Renal pelvis (tissue), 1 donor: ENCODE measurements at regions not wholly inside any gene's neighbourhood (a gene's known extent, or its start where the extent isn't known, plus 50 kb on each side); places are given as distances from the start of the nearest gene placed in this dataset.

ENCODE experiments used
- DNase-seq: peaks from one replicate; pipeline ENCODE4 v3.0.0-alpha.2; 2013

DNA sequence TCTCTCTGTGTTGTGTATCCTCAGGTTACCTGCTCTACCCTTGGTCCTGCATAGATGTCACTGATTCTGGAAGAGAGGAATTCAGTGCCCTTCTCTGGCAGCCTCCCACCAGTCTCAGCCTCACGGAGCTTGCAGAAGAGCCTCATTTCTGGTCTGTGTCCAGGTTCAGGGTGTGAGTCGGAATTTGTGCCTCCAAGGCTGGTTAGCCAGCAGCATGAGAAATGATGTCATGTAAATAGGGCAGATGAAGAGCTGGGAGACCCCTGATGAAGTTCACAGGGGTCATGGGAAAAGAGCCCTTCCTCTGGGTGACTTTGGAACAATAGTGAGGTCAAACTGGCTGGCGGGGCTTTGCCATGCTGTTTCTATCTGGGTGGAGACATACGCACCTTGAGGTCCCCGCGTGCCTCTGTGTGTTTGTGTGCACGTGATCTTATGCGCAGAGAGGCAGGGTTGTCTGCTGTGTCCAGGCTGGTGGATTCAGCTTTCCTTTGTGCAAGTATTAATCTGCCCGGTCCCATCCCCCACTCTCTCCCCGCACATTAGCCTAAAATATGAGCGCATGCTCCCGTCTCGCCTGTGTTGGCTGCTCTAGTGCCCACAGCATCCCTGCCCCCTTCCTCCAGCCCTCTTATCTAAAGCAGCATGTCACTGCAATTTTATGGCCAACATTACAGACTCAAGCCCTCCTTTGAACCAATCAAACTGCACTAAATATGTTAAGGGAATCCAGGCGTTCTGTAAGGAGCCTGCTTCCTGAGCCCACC lies 256.3 kb upstream of the ZFHX3 start:
- peak; percentile 42 for DNase-seq

DNA sequence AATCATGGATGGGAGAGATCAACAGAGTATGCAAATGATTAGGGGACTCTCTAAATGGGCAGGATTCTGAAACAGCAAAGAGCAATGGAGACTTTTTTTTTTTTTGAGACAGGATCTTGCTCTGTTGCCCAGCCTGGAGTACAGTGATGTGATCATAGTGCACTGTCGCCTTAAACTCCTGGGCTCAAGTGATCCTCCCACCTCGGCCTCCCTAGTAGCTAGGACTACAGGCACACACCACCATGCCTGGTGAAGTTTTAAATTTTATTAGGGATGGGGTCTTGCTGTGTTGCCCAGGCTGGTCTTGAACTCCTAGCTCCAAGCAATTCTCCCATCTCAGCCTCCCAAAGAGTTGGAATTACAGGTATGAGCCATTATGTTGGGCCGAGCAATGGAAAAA lies 255.0 kb upstream of the ZFHX3 start:
- DNase-seq = no peak

DNA sequence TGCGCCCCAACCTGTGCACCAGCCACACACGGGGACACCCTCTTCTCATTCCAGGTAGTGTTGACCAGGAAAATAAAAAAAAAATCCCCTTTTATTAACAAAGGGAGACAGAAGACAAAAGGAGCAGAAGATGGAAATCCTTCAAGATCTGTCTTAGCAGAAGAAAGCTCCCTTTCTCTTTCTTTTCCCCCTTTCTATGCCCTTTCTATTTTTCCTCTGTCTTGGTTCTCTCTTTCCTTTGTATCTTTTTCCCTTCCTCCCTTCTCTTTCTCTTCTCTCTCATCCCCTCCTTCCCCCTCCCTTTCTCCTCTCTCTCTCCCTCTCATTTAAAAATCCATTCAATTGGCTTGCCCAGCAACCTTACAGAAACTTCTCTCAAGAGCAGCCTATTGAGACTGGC lies 254.1 kb upstream of the ZFHX3 start:
- no peak for DNase-seq

DNA sequence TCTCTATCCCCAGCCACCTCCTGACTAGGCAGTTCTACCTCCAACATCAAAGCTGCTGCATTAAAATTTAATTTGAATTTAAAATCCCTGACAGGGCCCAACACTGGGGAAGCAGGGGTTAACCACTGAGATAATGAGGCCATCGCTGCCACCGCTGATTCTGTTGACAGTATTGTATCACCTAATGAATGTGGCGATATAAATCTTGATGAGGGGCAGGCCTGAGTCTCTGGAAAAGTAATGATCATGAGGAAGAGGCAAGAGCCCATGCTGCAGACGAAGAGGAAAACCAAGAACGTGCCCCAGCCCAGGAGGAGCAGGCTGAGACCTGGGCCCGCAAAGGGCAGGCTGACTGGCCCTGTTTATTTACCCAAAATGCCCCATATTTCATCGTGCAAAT lies 251.4 kb upstream of the ZFHX3 start:
- DNase-seq = no peak

DNA sequence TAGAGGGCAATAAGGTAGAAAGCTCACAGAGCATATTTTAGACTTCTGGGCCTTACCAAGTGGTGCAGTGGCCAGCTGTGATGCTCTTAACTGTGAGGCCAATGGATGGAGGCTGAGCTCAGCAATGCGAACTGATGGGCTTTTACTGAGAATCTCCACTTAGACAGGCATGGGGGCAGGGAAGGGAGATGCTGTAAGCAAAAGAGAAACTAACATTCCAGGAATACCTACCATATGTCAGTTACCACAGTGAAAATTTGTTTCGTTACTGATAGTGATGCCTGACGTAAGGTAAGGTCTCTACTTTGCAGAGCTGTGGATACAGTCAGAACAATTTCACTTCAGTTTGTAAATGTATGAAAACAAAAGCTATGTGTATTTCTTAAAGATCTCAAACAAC lies 250.6 kb upstream of the ZFHX3 start:
- no peak for DNase-seq

DNA sequence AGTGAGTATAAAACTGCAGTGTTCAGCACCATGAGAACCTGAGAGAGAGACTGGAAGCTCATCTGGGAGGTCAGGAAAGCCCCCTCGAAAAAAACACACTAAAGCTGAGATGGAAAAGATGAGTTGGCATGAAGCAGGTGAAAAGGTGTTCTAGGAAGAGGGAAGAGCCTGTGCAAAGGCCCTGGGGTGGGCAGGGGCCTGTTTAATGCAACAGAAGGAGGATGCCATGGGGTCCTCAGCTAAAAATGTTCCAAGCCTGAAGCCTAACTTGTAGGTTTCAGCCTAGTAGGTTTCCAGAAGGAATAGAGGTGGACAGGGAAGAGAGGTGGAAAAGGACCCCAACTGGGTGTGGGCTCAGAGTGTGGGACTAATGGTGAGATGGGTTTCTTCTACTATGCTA lies 242.3 kb upstream of the ZFHX3 start:
- DNase-seq = no peak

DNA sequence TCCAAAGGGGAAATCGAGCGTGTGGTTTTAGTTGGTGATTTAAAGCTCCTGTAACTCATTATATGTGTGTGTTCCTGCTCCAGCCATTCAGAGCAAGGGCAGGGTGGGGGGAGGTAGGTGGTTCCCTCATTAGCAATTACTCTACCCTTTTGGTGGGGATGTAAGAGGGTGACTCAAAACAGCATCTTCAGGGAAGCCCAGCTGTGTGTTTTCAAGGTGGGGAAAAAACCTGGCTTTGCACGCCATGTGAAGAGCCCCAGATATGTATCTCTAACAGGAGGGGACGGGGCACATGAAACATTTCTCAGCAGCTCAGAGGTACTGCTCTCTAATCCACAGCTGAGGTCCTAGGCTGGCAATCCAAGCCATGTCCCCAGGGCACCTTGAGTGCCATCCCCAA lies 241.3 kb upstream of the ZFHX3 start:
- DNase-seq = no peak

DNA sequence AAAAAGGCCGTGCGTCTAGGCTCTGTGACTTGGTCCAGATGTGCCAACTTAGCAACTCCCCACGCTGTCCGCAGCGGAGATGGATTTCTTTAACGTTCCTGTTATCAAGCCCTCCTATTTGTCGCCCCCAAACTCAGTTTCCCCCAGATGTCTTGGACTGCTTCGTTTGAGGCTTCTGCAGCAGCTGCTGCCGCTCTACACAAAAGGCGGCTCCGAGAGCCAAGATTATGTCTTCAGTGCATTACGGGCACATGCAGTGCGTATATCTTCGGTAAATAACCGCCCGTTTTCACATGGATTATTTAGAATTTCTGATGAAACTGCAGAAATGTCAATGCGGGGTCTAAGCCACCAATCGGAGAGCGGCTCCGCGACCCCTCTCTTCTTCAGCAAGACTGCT lies 240.6 kb upstream of the ZFHX3 start:
- no peak for DNase-seq

DNA sequence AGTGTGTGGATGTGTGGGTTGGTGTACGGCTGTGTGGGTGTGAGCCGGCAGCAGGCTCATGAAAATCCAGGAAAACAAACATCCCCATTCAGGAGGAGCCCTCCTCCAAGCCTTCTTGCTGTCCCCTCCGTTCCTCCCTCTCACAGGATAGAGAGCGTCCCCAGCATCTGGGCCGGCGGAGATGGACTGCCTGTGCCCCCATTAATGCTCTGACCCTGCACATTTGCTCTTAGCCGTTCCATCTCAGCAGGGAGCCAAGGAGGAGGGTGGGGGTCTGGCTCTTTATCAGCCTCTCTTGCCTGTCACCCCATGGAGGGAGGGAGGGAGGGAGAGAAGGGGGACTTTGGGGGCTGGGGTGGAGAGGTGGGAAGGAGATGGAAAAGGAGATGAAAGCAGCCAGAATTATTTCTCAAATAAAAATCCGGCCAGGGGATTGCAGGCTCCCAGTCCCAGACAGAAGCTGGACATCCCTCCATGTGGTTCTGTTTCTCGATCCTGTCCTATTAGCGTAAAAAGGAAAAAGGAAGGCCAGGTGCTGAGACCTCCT lies 240.0 kb upstream of the ZFHX3 start:
- DNase-seq = no peak

DNA sequence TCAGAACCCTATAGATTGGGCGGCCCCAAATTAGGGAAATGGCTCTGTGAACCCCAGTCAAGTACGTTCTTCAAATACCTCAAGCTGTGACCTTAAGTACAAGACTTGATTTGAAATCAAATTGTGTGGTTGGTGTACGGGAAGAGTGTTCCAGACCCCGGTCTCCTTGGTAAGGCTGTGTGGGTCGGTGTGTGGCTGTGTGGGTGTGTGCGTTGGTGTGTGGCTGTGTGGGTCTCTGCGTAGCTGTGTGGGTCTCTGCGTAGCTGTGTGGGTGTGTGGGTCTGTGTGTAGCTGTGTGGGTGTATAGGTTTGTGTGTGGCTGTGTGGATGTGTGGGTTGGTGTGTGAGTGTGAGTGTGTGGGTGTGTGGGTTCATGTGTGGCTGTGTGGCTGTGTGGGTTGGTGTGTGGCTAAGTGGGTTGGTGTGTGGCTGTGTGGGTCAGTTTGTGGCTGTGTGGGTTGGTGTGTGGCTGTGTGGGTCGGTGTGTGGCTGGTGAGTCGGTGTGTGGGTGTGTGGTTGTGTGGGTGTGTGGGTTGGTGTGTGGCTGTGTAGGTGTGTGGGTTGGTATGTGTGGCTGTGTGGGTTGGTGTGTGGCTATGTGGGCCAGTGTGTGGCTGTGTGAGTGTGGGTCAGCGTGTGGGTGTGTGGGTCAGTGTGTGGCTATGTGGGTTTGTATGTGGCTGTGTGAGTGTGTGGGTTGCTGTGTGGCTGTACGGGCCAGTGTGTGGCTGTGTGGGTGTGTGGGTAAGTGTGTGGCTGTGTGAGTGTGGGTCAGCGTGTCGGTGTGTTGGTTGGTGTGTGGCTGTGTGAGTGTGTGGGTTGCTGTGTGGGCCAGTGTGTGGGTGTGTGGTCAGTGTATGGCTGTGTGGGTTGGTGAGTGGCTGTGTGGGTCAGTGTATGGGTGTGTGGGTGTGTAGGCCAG lies 238.7 kb upstream of the ZFHX3 start:
- no peak for DNase-seq

DNA sequence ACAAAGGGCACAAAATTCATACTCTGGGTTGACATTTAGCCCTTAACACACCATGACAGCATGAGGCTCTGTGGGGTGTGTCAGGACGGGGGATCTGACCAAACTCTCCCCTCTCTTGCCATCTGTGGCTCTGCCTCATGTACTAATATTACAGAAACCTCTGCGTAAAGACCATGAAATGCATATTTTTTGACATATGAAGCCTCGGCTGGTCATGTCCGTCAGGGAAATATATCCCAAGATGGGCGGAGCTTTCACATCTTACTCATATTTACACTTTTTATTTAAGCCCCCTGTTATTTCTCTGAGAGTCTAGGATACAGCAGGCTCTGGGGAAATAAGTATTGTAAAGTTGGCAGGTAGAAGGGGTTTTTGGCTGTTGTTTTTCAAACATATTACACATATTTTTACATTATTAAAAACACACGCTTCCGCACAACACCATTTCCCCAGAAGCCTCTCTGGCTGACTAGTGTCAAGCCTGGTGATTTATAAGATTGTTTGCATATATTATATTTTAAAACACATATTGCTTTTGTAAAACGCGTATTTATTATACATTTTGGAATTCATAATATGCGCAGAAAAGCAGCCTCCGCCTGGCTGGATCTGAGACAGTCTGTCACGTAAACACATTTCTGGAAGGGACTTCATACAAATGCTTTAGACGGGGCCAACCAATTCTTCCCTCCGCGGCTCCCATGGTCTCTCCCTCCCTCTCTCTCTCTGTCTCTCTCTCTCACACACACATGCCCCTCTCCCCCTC lies 237.7 kb upstream of the ZFHX3 start:
- no peak for DNase-seq

DNA sequence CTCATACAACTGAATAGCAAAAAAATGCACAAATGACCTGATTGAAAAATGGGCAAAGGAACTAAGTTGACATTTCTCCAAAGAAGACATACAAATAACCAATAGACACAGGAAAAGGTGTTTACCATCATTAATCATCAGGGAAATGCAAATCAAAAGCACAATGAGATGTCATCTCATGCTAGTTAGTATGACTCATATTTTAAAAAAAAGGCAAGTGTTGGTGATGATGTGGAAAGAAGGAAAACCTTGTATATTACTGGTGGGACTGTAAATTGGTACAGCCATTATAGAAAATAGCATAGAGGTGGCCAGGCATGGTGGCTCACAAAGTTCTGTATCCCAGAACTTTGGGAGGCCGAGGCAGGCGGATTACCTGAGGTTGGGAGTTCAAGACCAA lies 232.5 kb upstream of the ZFHX3 start:
- DNase-seq = no peak

DNA sequence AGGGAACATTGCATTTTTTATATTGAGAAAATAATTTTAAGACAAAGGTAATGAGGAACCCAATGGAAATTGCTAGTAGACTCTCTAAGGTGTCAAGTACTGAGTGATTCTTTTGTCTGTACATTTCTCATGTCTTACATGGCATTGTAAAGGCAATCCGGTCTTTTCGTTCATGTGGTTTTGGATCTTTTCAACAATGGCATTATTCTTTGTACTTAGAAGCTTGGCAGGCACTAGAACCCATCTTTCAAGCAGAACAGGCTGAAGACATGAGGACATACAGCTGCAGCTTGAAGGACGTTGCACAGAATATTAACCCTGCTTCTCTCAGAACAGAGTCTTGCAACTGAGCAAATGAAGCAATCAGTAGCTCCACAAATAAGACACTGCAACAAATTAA lies 231.5 kb upstream of the ZFHX3 start:
- DNase-seq = no peak

DNA sequence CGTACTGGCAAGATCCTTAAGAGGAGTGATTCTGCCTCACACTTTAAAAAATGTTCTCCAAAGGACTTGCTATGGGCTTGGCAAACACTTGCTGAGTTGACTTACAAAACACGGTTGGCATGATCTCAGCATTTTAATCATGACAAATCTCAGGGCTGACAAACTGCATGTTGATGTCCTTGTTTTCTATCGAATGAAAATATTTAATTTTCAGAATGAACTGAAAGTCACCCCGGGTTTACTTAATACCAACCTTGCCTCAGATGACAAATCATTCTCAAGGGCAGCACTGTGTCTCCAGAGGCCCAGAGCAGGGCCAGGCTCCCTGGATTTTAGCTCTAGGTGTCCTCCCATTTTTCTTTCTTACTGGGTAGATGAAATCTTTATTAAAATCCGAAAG lies 229.1 kb upstream of the ZFHX3 start:
- DNase-seq = no peak

DNA sequence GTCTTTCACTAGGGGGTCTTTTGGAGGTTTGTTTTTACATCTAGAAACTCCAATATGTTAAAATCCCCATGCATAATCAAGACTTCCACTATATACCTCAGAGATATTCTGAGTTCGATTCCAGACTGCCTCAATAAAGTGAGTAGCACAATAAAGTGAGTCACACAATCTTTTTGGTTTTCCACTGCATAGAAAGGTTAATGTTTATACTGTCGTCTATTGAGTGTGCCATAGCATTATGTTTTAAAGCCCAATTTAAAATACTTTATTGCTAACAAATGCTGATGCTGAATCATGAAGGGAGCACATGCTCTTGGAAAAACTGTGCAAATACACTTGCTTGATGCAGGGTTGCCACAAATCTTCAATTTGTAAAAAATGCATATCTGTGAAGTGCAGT lies 227.5 kb upstream of the ZFHX3 start:
- no peak for DNase-seq

DNA sequence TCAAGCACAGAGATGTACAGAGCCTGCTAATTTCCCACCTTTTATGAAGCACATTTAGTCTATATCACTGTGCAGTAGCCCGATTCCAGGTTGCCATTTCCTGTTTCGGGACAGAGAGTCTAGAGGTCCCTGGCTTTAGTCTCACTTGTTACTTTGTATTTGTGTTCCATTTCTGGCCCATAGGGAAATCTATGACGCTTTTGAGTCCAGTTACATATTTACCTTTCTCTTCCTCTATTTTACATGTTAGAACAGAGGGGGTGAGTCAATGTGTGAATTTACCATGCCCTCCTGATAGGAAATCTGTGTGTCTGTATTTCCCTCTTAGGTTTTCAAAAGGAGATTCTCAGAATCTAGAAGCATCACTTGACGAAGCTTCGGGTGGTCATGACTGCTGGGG lies 227.1 kb upstream of the ZFHX3 start:
- no peak for DNase-seq

DNA sequence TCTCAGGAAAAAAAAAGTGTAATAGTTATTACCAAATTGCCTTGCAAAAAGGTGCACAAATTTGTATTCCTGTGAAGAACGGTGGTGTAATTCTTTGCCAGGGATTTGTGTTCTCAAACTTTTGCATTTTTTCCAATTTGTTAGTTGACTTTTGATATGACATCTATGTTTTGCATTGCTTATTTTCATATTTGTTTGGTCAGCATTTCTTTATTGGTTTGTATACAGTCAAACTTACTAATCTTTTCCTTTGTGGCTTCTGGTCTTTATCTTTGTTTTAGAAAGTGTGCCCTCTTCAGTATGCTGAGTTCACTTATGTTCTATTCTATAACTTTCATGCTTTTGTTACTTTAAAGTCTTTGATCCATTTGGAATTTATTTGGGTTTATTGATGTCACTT lies 226.2 kb upstream of the ZFHX3 start:
- no peak for DNase-seq

DNA sequence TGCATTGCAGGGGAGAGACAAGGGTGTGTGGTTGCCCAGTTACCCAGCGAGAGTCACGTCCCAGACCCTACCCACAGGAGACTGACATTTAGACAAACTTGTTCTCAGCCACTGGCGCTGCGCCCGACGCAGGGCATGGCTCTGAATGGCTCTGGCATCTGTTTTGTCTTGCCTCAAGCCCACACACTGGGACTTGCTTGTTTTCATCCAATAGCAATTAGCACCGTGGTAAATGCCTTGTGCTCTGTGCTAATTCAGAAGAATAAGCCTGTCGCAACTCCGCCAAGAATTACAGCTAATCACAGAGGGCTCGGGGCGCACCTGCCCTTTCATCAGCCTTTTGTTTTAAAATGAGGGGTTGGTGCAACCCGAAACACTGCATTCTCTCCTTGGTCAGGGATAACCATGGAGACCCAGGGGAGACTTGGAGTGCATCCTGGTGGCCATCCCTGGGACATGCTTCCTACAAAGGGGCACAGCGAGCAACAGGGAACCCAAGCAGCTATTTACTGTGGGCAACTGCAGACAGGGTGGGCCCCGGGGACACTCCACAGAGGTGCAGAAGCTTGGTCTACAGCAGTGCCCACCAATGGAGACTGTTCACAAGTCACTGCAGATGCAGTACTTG lies 220.6 kb upstream of the ZFHX3 start:
- DNase-seq = no peak

DNA sequence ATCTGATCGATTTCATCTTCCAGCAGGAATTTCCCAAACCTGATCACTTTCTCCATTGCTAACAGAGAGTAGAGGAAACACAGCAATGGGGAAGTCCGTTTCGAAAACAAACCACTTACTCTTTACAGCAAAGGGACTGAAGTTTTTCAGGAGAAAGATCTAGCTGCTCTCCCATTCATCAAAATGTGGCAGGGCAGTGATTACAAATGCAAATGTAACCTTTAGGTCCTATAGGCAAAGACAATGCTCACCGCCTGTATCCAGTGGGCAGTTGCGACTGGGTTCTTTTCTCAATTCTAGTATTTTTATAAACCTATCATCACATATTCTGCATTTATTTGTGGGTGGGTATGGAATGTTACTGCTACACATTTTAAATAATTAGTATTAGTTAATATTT lies 218.0 kb upstream of the ZFHX3 start:
- no peak for DNase-seq

DNA sequence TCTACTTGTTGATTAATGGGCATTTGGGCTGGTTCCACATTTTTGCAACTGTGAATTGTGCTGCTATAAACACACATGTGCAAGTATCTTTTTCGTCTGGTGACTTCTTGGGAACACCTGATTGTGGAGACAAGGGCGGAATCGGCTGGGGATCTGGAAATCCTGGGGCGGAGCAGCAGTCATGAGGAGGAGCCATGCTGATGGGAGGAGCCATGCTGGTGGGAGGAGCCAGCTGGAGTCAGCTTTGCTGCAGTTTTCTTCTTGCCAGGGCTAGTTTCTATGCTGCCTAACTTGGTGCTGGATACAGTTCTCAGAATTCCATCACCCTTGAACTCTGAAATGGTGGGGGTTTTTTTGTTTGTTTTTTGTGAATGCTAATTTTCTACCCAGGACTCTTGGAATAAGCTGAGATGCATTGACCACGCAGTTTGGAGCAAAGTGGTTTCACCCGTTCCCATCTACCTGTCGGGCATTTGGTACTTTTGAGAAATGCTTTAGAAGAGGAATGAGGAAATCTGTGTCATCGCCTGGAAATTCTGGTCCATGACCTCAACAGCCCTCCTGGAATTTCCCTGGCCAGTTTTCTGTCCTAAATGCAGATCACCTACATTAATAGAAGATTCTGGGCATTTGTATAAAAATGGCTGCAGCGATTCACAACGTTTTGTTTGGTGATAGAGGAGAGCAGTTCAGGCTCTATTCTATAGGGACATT lies 217.4 kb upstream of the ZFHX3 start:
- no peak for DNase-seq

DNA sequence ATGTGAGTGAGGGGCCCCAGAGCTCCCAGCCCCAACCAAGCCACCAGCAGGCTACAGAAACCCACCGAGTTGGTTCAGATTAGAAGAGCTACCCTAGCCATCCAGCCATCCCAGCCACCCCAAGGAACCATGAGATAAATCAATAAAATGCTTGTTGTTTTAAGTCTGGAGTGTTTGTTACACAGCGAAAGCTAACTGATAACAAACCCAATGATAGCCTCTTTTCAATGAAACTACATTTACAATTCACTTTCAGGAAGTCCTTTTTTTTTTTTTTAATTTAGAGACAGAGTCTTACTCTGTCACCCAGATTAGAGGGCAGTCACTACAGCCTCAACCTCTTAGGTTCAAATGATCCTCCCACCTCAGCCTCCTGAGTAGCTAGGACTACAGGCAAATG lies 215.0 kb upstream of the ZFHX3 start:
- DNase-seq = no peak
